ENCODE measurements at regions not wholly inside any gene's neighbourhood (a gene's known extent, or its start where the extent isn't known, plus 50 kb on each side); places are given as distances from the start of the nearest gene placed in this dataset.

- no peak for TF ChIP-seq REST (IDR thresholded peaks at IDR 0.05; ENCODE audit: insufficient read depth in 1 of 2, low read depth in 2 of 2, low read length in 2 of 2)
- peak; percentile 34; the same call in 1 of the 2 replicates for TF ChIP-seq TAF1 (IDR thresholded peaks at IDR 0.05; ENCODE audit: borderline replicate concordance, insufficient read depth, low read length)
- TF ChIP-seq SIN3A (IDR thresholded peaks at IDR 0.05; ENCODE audit: borderline replicate concordance, insufficient read depth, low read length) = no peak
Measured at GRCh38 chr11:27211370-27212127, 151.5 kb downstream of the CCDC34 start.
